ENCODE measurements at regions not wholly inside any gene's neighbourhood (a gene's known extent, or its start where the extent isn't known, plus 50 kb on each side); places are given as distances from the start of the nearest gene placed in this dataset.
A peak's percentile ranks its signal among the peaks of the same experiment; 100 is the strongest.
"Not testable (repeated sequence)": the region's sequence is repeated elsewhere in the genome, so short reads cannot be mapped to it uniquely, and the experiment has no call there.

GRCh38 chr7:67301667-67302066 lies 305.0 kb downstream of the TYW1 start:
- DNase-seq (ENCODE audit: low spot score in 2 of 2), result no peak
- Mint-ChIP-seq H3K27me3 (no peaks in the 10 kb centered on the region), H3K4me3 (peak overlapping the region; percentile 93), H3K9me3 (no peaks in the 10 kb centered on the region), H3K27ac (peak overlapping the region; percentile 95), H3K4me1 (peaks cover 9% of the 10 kb centered on the region), H3K36me3 (peaks cover 7% of the 10 kb centered on the region)
- no peak for ATAC-seq (ENCODE audit: low read depth)

DNA sequence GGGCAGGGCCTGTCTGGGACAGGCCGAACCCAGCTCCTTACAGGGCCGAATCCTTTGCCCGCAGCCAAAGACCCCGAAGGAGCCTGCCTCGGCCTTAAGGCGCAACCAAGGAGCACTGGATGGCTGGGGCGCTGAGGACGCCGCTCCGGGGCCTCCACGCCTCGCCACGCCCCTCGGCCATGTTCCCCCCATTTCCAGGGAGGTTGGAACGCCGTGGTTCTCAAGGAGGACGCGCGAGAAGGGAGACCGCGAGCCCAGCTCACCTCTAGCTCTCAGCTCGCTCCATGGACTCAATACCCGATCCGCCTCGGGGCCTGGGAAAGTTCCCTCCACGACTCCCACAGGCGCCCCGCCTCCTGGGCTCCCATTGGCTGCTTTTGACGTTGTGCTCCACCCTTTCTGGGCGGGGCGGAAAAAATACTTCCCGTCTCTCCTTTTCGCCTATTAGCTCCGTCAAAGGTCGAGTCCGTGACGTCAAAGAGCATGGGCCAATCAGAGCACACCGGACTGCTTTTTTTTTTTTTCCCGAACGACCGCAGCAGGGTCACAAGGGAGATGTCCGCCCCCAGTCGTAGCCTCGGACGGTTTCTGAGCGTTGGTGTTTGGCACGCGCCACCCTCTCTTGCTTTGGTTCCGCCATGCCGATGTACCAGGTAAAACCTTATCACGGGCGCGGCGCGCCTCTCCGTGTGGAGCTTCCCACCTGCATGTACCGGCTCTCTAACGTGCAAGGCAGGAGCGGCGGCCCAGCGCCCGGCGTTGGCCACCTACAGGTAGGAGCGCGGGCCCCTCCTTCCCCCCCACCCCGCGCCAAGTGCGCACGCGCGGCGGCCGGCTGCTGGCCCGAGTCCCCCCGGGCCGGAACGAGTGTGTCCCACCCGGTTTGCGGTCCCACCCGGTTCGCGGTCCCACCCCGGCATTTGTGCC lies 305.7 kb downstream of the TYW1 start:
- Mint-ChIP-seq H3K4me3 (peak overlapping the region; percentile 93), H3K27ac (peak overlapping the region; percentile 95), H3K36me3 (peaks cover 8% of the 10 kb centered on the region)

GRCh38 chr7:67304846-67305245 lies 308.2 kb downstream of the TYW1 start:
- Mint-ChIP-seq H3K36me3 (peaks cover 16% of the 10 kb centered on the region), H3K27ac (peak overlapping the region; percentile 69), H3K4me3 (peak overlapping the region; percentile 27)
- DNase-seq (ENCODE audit: low spot score in 2 of 2); ATAC-seq (ENCODE audit: low read depth); H3K4me1 Mint-ChIP-seq; H3K27me3 Mint-ChIP-seq; H3K9me3 Mint-ChIP-seq: not testable (repeated sequence)

More for the DNA sequence above, 305.7 kb downstream of the TYW1 start:
- Mint-ChIP-seq H3K4me1 (peaks cover 9% of the 10 kb centered on the region), H3K27me3 (no peaks in the 10 kb centered on the region), H3K9me3 (no peaks in the 10 kb centered on the region)
- peak; percentile 85 for ATAC-seq (ENCODE audit: low read depth)
- DNase-seq (ENCODE audit: low spot score in 2 of 2), result peak; percentile 92 to 97

DNA sequence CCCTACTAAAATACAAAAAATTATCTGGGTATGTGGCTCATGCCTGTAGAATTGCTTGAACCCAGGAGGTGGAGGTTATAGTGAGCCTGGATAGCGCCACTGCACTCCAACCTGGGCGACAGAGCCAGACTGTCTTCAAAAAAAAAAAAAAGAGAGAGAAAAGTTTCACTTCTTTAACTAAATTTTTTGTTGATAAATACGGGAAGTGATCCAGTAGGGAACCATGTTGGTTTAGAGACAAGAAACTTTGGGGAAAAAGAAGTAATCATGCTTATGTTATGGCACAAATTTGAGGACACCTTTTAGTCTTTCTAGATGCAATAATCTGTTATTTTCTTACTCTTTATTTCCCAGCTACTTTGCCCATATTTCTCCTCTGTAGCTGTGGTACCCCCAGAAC lies 309.7 kb downstream of the TYW1 start:
- DNase-seq (ENCODE audit: low spot score in 2 of 2) (no peak), ATAC-seq (ENCODE audit: low read depth) (no peak)
- H3K4me3 Mint-ChIP-seq, result no peak overlapping the region
- no peak overlapping the region for H3K27ac Mint-ChIP-seq
- peaks cover 27% of the 10 kb centered on the region for H3K36me3 Mint-ChIP-seq
- H3K4me1 Mint-ChIP-seq, result peaks cover 5% of the 10 kb centered on the region
- no peaks in the 10 kb centered on the region for H3K27me3 Mint-ChIP-seq
- no peaks in the 10 kb centered on the region for H3K9me3 Mint-ChIP-seq

- H3K4me3 Mint-ChIP-seq, result no peak overlapping the region
- H3K9me3 Mint-ChIP-seq, result no peaks in the 10 kb centered on the region
- no peak for ATAC-seq (ENCODE audit: low read depth)
- no peak overlapping the region for H3K27ac Mint-ChIP-seq
- peaks cover 44% of the 10 kb centered on the region for H3K36me3 Mint-ChIP-seq
- peaks cover 3% of the 10 kb centered on the region for H3K4me1 Mint-ChIP-seq
- DNase-seq (ENCODE audit: low spot score in 2 of 2), result no peak
- H3K27me3 Mint-ChIP-seq, result no peaks in the 10 kb centered on the region
These were observed 313.3 kb downstream of the TYW1 start for GRCh38 chr7:67309764-67310549.

GRCh38 chr7:67311901-67312300 lies 315.3 kb downstream of the TYW1 start:
- no peak overlapping the region for H3K27ac Mint-ChIP-seq
- peaks cover 3% of the 10 kb centered on the region for H3K4me1 Mint-ChIP-seq
- H3K4me3 Mint-ChIP-seq, result no peak overlapping the region
- H3K9me3 Mint-ChIP-seq, result no peaks in the 10 kb centered on the region
- peaks cover 44% of the 10 kb centered on the region for H3K36me3 Mint-ChIP-seq
- no peak for DNase-seq (ENCODE audit: low spot score in 2 of 2)
- H3K27me3 Mint-ChIP-seq, result no peaks in the 10 kb centered on the region
- ATAC-seq (ENCODE audit: low read depth), result no peak

DNA sequence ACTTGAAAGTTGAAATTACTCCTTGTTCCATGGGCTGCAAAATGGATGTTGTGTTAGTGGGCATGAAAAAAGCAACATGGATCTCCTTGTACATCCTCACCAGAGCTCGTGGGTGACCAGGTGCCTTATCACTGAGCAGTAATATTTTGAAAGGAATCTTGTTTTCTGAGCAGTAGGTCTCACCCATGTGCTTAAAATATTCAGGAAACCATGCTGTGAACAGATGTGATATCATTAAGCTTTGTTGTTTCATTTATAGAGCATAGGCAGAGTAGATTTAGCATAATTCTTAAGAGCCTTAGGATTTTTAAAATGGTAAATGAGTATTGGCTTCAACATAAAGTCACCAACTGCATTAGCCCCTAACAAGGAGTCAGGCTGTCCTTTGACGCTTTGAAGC lies 316.6 kb downstream of the TYW1 start:
- H3K36me3 Mint-ChIP-seq, result peaks cover 48% of the 10 kb centered on the region
- no peak overlapping the region for H3K27ac Mint-ChIP-seq
- H3K4me1 Mint-ChIP-seq, result peaks cover 3% of the 10 kb centered on the region
- H3K4me3 Mint-ChIP-seq, result no peak overlapping the region
- no peaks in the 10 kb centered on the region for H3K27me3 Mint-ChIP-seq
- DNase-seq (ENCODE audit: low spot score in 2 of 2) (no peak), ATAC-seq (ENCODE audit: low read depth) (no peak)
- H3K9me3 Mint-ChIP-seq, result no peaks in the 10 kb centered on the region

- H3K4me1 Mint-ChIP-seq; H3K27me3 Mint-ChIP-seq; H3K27ac Mint-ChIP-seq; ATAC-seq (ENCODE audit: low read depth); H3K9me3 Mint-ChIP-seq; DNase-seq (ENCODE audit: low spot score in 2 of 2); H3K4me3 Mint-ChIP-seq: not testable (repeated sequence)
- peaks cover 28% of the 10 kb centered on the region for H3K36me3 Mint-ChIP-seq
These were observed 320.3 kb downstream of the TYW1 start for GRCh38 chr7:67316902-67317301.

- H3K4me3 Mint-ChIP-seq; H3K27me3 Mint-ChIP-seq; ATAC-seq (ENCODE audit: low read depth); H3K4me1 Mint-ChIP-seq; H3K36me3 Mint-ChIP-seq; DNase-seq (ENCODE audit: low spot score in 2 of 2); H3K9me3 Mint-ChIP-seq; H3K27ac Mint-ChIP-seq: not testable (repeated sequence)
These were observed 331.6 kb downstream of the TYW1 start for GRCh38 chr7:67328257-67328656.

DNA sequence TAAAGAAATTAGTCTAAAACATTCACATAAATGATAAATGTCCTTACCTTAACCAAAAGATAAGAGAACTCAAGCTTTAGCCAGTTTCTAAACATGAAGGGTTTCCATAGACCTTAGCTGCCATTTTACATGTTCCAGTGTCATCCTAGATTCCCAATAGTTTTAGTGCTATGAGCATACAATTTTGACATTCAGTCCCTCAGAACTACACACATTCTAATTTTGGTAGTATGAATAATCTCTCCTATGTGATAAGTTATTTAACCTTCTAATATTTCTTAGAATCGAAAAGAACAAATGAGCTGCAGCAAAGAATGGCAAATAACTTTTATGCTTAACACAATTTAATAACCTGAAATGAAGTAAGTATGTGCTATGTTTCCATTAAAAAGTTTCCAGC lies 338.5 kb downstream of the TYW1 start:
- not testable (repeated sequence) for H3K4me3 Mint-ChIP-seq; H3K4me1 Mint-ChIP-seq; ATAC-seq (ENCODE audit: low read depth); DNase-seq (ENCODE audit: low spot score in 2 of 2); H3K27ac Mint-ChIP-seq; H3K9me3 Mint-ChIP-seq; H3K36me3 Mint-ChIP-seq; H3K27me3 Mint-ChIP-seq

DNA sequence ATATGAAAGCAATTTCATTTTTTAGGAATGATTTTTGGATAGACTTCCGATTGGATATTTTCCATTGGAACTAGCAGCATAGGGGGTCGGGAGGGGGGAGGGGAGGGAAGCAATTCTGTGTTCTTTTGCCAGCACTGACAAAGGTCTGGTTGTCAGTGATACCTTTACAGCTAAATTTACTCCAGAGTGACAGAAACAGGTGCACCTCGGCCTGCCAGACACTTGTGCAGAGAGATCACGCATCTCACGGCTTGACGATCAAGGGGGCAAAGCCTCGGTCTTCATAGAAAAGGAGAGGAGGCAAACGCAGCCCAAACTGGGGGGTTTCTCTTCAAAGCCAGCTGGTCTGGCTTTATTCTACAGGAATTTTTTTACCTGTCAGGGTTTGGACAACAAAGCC lies 339.0 kb downstream of the TYW1 start:
- not testable (repeated sequence) for H3K36me3 Mint-ChIP-seq

DNA sequence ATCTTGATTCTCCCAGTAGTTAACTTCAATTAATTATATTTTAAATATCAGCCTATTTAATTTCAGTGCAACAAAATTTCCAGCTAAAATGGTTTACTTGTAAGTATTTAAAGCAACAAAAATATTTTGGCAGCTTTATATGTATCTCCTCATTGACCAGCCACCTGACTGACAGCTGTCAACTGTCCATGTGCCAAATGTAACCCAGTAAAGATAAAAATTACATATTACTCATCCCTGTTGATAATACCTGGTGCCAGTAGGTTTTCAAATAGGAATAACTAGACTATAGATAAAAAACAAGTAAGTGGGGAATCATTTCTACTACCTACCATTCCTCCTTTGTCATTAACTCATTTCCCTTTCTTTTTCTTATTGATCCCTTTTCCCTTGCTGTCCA lies 341.9 kb downstream of the TYW1 start:
- ATAC-seq (ENCODE audit: low read depth); DNase-seq (ENCODE audit: low spot score in 2 of 2); H3K4me3 Mint-ChIP-seq; H3K27ac Mint-ChIP-seq; H3K27me3 Mint-ChIP-seq; H3K4me1 Mint-ChIP-seq; H3K9me3 Mint-ChIP-seq: not testable (repeated sequence)
- peaks cover 24% of the 10 kb centered on the region for H3K36me3 Mint-ChIP-seq

More for the DNA sequence above, 339.0 kb downstream of the TYW1 start:
- H3K4me3 Mint-ChIP-seq; ATAC-seq (ENCODE audit: low read depth); H3K27me3 Mint-ChIP-seq; DNase-seq (ENCODE audit: low spot score in 2 of 2); H3K4me1 Mint-ChIP-seq; H3K9me3 Mint-ChIP-seq; H3K27ac Mint-ChIP-seq: not testable (repeated sequence)

- Mint-ChIP-seq H3K27ac (no peak overlapping the region), H3K4me1 (no peaks in the 10 kb centered on the region), H3K4me3 (no peak overlapping the region), H3K27me3 (no peaks in the 10 kb centered on the region), H3K9me3 (peaks cover 3% of the 10 kb centered on the region), H3K36me3 (peaks cover 48% of the 10 kb centered on the region)
- ATAC-seq (ENCODE audit: low read depth) (no peak), DNase-seq (ENCODE audit: low spot score in 2 of 2) (no peak)
These were observed 344.6 kb downstream of the TYW1 start for GRCh38 chr7:67341153-67341768.

DNA sequence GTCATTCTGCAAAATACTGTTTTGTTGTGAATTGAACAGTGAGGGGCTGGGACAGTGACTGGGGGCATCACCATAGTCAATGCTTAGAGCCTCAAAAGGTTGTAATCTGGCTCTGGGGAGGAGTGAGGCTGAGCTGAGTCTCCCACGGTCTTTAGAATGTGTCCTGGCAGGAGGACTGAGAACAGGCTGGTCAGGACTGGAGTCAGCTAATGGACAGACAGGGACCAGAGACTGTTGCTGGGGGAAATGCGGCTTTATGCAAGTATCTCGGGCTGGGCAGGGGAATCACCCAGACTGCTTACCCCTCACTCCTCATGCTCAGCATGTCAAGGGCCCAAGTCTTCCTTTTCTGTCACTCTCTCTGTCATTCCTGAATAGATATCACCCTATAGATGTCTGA lies 346.5 kb downstream of the TYW1 start:
- DNase-seq (ENCODE audit: low spot score in 2 of 2), result no peak
- peaks cover 48% of the 10 kb centered on the region for H3K36me3 Mint-ChIP-seq
- no peaks in the 10 kb centered on the region for H3K4me1 Mint-ChIP-seq
- no peak for ATAC-seq (ENCODE audit: low read depth)
- H3K27ac Mint-ChIP-seq, result no peak overlapping the region
- peaks cover 3% of the 10 kb centered on the region for H3K9me3 Mint-ChIP-seq
- no peaks in the 10 kb centered on the region for H3K27me3 Mint-ChIP-seq
- no peak overlapping the region for H3K4me3 Mint-ChIP-seq

Data from memory B cell (primary cell).